H1 (cell line): ENCODE measurements at regions not wholly inside any gene's neighbourhood (a gene's known extent, or its start where the extent isn't known, plus 50 kb on each side); places are given as distances from the start of the nearest gene placed in this dataset.
"Not testable (repeated sequence)": the region's sequence is repeated elsewhere in the genome, so short reads cannot be mapped to it uniquely, and the experiment has no call there.

ENCODE experiments used
- CTCF ChIA-PET: fragments of 300-600 bp; sonication (Branson Sonifier 250); formaldehyde crosslinking; loops from one replicate; lab custom pipeline; 2021; ENCODE audit not compliant: partially characterized antibody; lab: Charles Lee
- POLR2A ChIA-PET: fragments of 300-600 bp; sonication (Branson Sonifier 250); formaldehyde crosslinking; loops from one replicate; lab custom pipeline; 2021; ENCODE audit warnings: inconsistent platforms; ENCODE audit not compliant: partially characterized antibody; lab: Charles Lee
- DNase-seq, 2 experiments: peaks; one replicate each; pipeline versions ENCODE4 v3.0.0 to v3.0.0-alpha.2; 2010 to 2022; ENCODE audit warnings: low spot score in 2 of 2, low read depth in 1 of 2, mixed read lengths in 1 of 2
- FAIRE-seq: peaks from 2 replicates; lab custom pipeline; 2011; peaks lifted over from hg19 to GRCh38; lab: Jason Lieb, UNC
- H2AFZ ChIP-seq: 2 replicates; pipeline ENCODE4 v1.8.1; 2012; ENCODE audit warnings: low read length, inconsistent platforms
- H2AK5ac ChIP-seq: 2 replicates; pipeline ENCODE4 v1.6.1; 2013; ENCODE audit warnings: low read depth, low read length
- H2BK120ac ChIP-seq: replicated peaks from 2 replicates; pipeline ENCODE3; 2013; ENCODE audit warnings: low read depth, low read length, inconsistent platforms
- H2BK12ac ChIP-seq: 2 replicates; pipeline ENCODE4 v1.6.1; 2013; ENCODE audit warnings: low read depth, low read length
- H2BK15ac ChIP-seq: 2 replicates; pipeline ENCODE4 v1.6.1; 2013; ENCODE audit warnings: low read length
- H2BK20ac ChIP-seq: 2 replicates; pipeline ENCODE4 v1.6.1; 2013; ENCODE audit warnings: low read length
- H2BK5ac ChIP-seq: 2 replicates; pipeline ENCODE4 v1.6.1; 2013; ENCODE audit warnings: low read depth, low read length
- H3K14ac ChIP-seq: 2 replicates; pipeline ENCODE4 v1.6.1; 2013; ENCODE audit warnings: inconsistent platforms; ENCODE audit not compliant: insufficient read length
- H3K18ac ChIP-seq: 2 replicates; pipeline ENCODE4 v1.6.1; 2013; ENCODE audit warnings: low read length; ENCODE audit errors: extremely low read depth
- H3K23ac ChIP-seq: 2 replicates; pipeline ENCODE4 v1.6.1; 2013; ENCODE audit warnings: inconsistent platforms; ENCODE audit not compliant: insufficient read length
- H3K23me2 ChIP-seq: 2 replicates; pipeline ENCODE4 v1.6.1; 2013; ENCODE audit warnings: low read depth, low read length
- H3K27ac ChIP-seq: 2 replicates; pipeline ENCODE4 v1.6.1; 2011; ENCODE audit warnings: low read depth, low read length, inconsistent platforms
- H3K27me3 ChIP-seq, 4 experiments: replicated peaks in 1 of 4; 1 replicate in 1 of 4; 2 replicates in 3 of 4; pipeline versions ENCODE4 v1.6.1 to v1.8.1; 2011 to 2013; ENCODE audit warnings: low read length in 3 of 4, mild to moderate bottlenecking in 3 of 4, inconsistent platforms in 2 of 4, mixed read lengths in 2 of 4, moderate library complexity in 1 of 4; ENCODE audit not compliant: control insufficient read depth in 3 of 4, insufficient read depth in 3 of 4; ENCODE audit errors: extremely low read depth in 1 of 4
- H3K36me3 ChIP-seq, 4 experiments: 2 replicates each; pipeline versions ENCODE4 v1.6.1 to v1.8.1; 2011 to 2013; ENCODE audit warnings: mild to moderate bottlenecking in 4 of 4, low read length in 3 of 4, moderate library complexity in 2 of 4, control low read depth in 1 of 4, inconsistent platforms in 1 of 4; ENCODE audit not compliant: insufficient read depth in 4 of 4, control insufficient read depth in 2 of 4
- H3K4ac ChIP-seq: replicated peaks from 2 replicates; pipeline ENCODE3; 2013; ENCODE audit warnings: low read length, low read depth, mixed read lengths, inconsistent platforms; ENCODE audit not compliant: insufficient read length
- H3K4me1 ChIP-seq, 4 experiments: replicated peaks in 1 of 4; 1 replicate in 1 of 4; 2 replicates in 3 of 4; pipeline versions ENCODE4 v1.6.1 to v1.8.1; 2011 to 2013; ENCODE audit warnings: low read length in 3 of 4, inconsistent platforms in 2 of 4, mixed read lengths in 1 of 4; ENCODE audit not compliant: insufficient read depth in 4 of 4, control insufficient read depth in 3 of 4
- H3K4me2 ChIP-seq, 2 experiments: 2 replicates each; pipeline versions ENCODE4 v1.6.1 to v1.8.1; 2011 to 2013; ENCODE audit warnings: low read depth in 2 of 2, low read length in 2 of 2, control low read depth in 1 of 2, inconsistent platforms in 1 of 2, mild to moderate bottlenecking in 1 of 2; ENCODE audit not compliant: insufficient read depth in 1 of 2
- H3K4me3 ChIP-seq, 4 experiments: fragments of 200-600, 300-600 bp in 1 of 4; sonication (generic), shearing (Covaris generic), sonication (Bioruptor Twin) in 1 of 4; 2 replicates each; pipeline versions ENCODE4 v1.5.1 to v1.8.1; 2011 to 2016; ENCODE audit warnings: low read length in 4 of 4, low read depth in 3 of 4, control low read depth in 2 of 4, inconsistent platforms in 2 of 4, mild to moderate bottlenecking in 2 of 4, mixed read lengths in 1 of 4, moderate library complexity in 1 of 4; ENCODE audit not compliant: insufficient read depth in 2 of 4; ENCODE audit errors: extremely low read depth in 1 of 4
- H3K56ac ChIP-seq: replicated peaks from 2 replicates; pipeline ENCODE3; 2013; ENCODE audit warnings: low read depth, mild to moderate bottlenecking, mixed read lengths, low read length, inconsistent platforms; ENCODE audit not compliant: insufficient read length
- H3K79me1 ChIP-seq: 2 replicates; pipeline ENCODE4 v1.6.1; 2013; ENCODE audit warnings: low read depth, low read length, control low read depth
- H3K79me2 ChIP-seq, 2 experiments: 2 replicates each; pipeline versions ENCODE4 v1.6.1 to v1.8.1; 2012 to 2013; ENCODE audit warnings: low read length in 2 of 2, mild to moderate bottlenecking in 2 of 2, inconsistent platforms in 1 of 2; ENCODE audit not compliant: insufficient read depth in 2 of 2, control insufficient read depth in 1 of 2
- H3K9ac ChIP-seq, 4 experiments: replicated peaks in 1 of 4; 1 replicate in 1 of 4; 2 replicates in 3 of 4; pipeline versions ENCODE4 v1.6.1 to v1.8.1; 2011 to 2013; ENCODE audit warnings: low read depth in 3 of 4, low read length in 3 of 4, control low read depth in 2 of 4, mild to moderate bottlenecking in 2 of 4, moderate library complexity in 2 of 4, inconsistent platforms in 1 of 4; ENCODE audit errors: extremely low read depth in 1 of 4
- H3K9me3 ChIP-seq, 2 experiments: 2 replicates each; pipeline versions ENCODE4 v1.6.1 to v1.8.1; 2012 to 2013; ENCODE audit warnings: mild to moderate bottlenecking in 2 of 2, moderate library complexity in 2 of 2, control low read depth in 1 of 2, inconsistent platforms in 1 of 2, low read depth in 1 of 2, low read length in 1 of 2, mixed read lengths in 1 of 2; ENCODE audit not compliant: insufficient read depth in 2 of 2
- H4K20me1 ChIP-seq, 2 experiments: replicated peaks in 1 of 2; 2 replicates each; pipeline versions ENCODE3 to v1.8.1; 2011 to 2013; ENCODE audit warnings: inconsistent platforms in 2 of 2, low read length in 2 of 2, mild to moderate bottlenecking in 1 of 2; ENCODE audit not compliant: insufficient read depth in 2 of 2, control insufficient read depth in 1 of 2
- H4K5ac ChIP-seq: 2 replicates; pipeline ENCODE4 v1.6.1; 2013; ENCODE audit warnings: low read length, low read depth, mixed read lengths, inconsistent platforms; ENCODE audit not compliant: insufficient read length
- H4K8ac ChIP-seq: 2 replicates; pipeline ENCODE4 v1.8.0; 2013; ENCODE audit warnings: mild to moderate bottlenecking, moderate library complexity, low read length, inconsistent platforms; ENCODE audit not compliant: insufficient read depth; ENCODE audit errors: extremely low read depth
- H4K91ac ChIP-seq: replicated peaks from 2 replicates; pipeline ENCODE3; 2013; ENCODE audit warnings: low read length, mixed read lengths, inconsistent platforms; ENCODE audit not compliant: insufficient read length
- whole genome bisulfite sequencing, 2 experiments: shearing (Covaris generic) in 1 of 2; methylation state at CpG; one replicate each; pipeline versions ENCODE4 v1.1.6 to v1.1.7; 2013 to 2015; ENCODE audit warnings: low lambda C conversion rate in 2 of 2, mixed read lengths in 2 of 2, inconsistent platforms in 1 of 2, low coverage in 1 of 2, missing lambda C conversion rate in 1 of 2; ENCODE audit not compliant: insufficient replicate concordance in 2 of 2, insufficient coverage in 1 of 2, insufficient read length in 1 of 2; ENCODE audit errors: extremely low coverage in 1 of 2, missing lambda C conversion rate in 1 of 2; 5-methylcytosine and 5-hydroxymethylcytosine counted together

DNA sequence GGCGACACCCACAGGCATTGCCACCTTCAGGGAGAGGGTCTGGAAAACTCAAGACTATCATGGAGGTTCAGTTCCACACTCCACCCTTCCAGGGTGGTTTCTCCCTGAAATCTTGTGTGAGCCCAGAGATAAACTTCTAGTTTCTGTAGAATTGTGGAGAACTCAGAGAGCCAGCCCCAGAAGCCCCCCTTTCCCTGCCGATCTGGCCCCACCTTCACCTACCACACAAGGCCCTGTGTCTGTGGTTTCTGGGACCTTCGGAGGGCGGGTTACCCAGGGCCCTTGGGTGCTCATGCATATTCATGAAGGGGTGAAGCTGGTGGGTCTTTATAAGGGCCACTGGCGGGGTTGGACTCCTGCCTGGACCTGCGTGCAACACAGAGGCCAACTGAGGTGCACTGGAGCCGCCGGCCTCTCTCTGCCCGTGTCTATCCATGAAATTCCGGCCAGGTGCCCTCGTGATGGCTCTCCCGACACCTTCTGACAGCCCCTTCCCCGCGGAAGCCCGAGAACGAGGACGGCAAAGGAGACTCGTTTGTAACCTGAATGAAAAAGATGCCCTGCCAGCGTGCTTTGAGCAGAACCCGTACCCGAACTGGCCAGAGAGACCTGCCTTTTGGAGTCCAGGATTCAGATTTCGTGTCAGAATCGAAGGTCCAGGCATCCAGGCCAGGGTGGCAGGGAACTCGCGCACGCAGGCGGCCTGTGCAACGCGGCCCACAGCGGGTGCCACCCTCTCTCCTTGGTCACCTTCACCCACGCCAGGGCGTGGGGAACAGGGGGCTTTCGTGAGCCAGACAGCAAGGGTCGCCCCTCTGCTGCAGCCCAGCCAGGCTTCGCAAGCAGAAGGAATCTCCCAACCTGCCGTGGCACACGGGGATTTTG lies 1933.6 kb upstream of the DEFB115 start:
- CTCF ChIA-PET, H3K4me2 ChIP-seq, H2BK15ac ChIP-seq, H3K23ac ChIP-seq, H3K4me3 ChIP-seq, H3K18ac ChIP-seq, DNase-seq, H3K23me2 ChIP-seq, H3K14ac ChIP-seq, H3K27me3 ChIP-seq, POLR2A ChIA-PET, H3K4me1 ChIP-seq, H3K56ac ChIP-seq, H2BK12ac ChIP-seq, H4K20me1 ChIP-seq, H3K9ac ChIP-seq, H2AK5ac ChIP-seq, H3K27ac ChIP-seq, H2BK5ac ChIP-seq, H3K79me2 ChIP-seq, H3K36me3 ChIP-seq, H4K5ac ChIP-seq, H3K4ac ChIP-seq, H2BK120ac ChIP-seq, H4K8ac ChIP-seq, H4K91ac ChIP-seq, H2BK20ac ChIP-seq, H3K79me1 ChIP-seq, FAIRE-seq, H2AFZ ChIP-seq: not testable (repeated sequence)
- 85% methylated on average over 32 of the region's 37 CpGs; no CpG with 5 or more reads in 1 of the 2 experiments for WGBS, 2 experiments
- peaks cover 41 to 81% of the 10 kb centered on the region in 2 experiments for H3K9me3 ChIP-seq
